Nephron progenitor cell (in vitro differentiated cells): ENCODE measurements at regions not wholly inside any gene's neighbourhood (a gene's known extent, or its start where the extent isn't known, plus 50 kb on each side); places are given as distances from the start of the nearest gene placed in this dataset.

ENCODE experiments used
- DNase-seq: peaks from one replicate; pipeline ENCODE4 v3.0.0; 2021
- H3K27ac Mint-ChIP-seq: 2 replicates; pipeline ENCODE4 v1.8.0; 2021; ENCODE audit warnings: mild to moderate bottlenecking, moderate library complexity, mixed read lengths
- H3K27me3 Mint-ChIP-seq: 2 replicates; pipeline ENCODE4 v1.8.0; 2021; ENCODE audit warnings: mild to moderate bottlenecking, low read depth, mixed read lengths; ENCODE audit not compliant: poor library complexity
- H3K36me3 Mint-ChIP-seq: 2 replicates; pipeline ENCODE4 v1.8.0; 2021; ENCODE audit warnings: low read depth, mixed read lengths
- H3K4me1 Mint-ChIP-seq: 2 replicates; pipeline ENCODE4 v1.8.0; 2021; ENCODE audit warnings: mixed read lengths
- H3K4me3 Mint-ChIP-seq: 2 replicates; pipeline ENCODE4 v1.8.0; 2021; ENCODE audit warnings: mild to moderate bottlenecking, moderate library complexity, mixed read lengths
- H3K9me3 Mint-ChIP-seq: 2 replicates; pipeline ENCODE4 v1.8.0; 2021; ENCODE audit warnings: mild to moderate bottlenecking, moderate library complexity, mixed read lengths
- CTCF ChIP-seq: fragments of 200-600 bp; sonication (generic); IDR thresholded peaks from 2 replicates; pipeline ENCODE4 v1.5.0; 2021; ENCODE audit warnings: antibody characterized with exemption

- H3K36me3 Mint-ChIP-seq = no peaks in the 10 kb centered on the region
- H3K4me3 Mint-ChIP-seq = no peak overlapping the region
- H3K27ac Mint-ChIP-seq = peak overlapping the region; percentile 46
Observed at GRCh38 chr3:191743283-191743682, 282.3 kb downstream of the PYDC2 start.

GRCh38 chr3:191750618-191751017, 289.7 kb downstream of the PYDC2 start:
- H3K9me3 Mint-ChIP-seq = no peaks in the 10 kb centered on the region
- no peaks in the 10 kb centered on the region for H3K36me3 Mint-ChIP-seq
- H3K4me3 Mint-ChIP-seq = no peak overlapping the region
- H3K27ac Mint-ChIP-seq = no peak overlapping the region
- H3K4me1 Mint-ChIP-seq = no peaks in the 10 kb centered on the region
- no peaks in the 10 kb centered on the region for H3K27me3 Mint-ChIP-seq
- no peak for DNase-seq
- no peak for TF ChIP-seq CTCF

More at GRCh38 chr3:191743283-191743682, 282.3 kb downstream of the PYDC2 start:
- no peak for TF ChIP-seq CTCF
- Mint-ChIP-seq H3K4me1 (no peaks in the 10 kb centered on the region), H3K9me3 (peaks cover 34% of the 10 kb centered on the region), H3K27me3 (no peaks in the 10 kb centered on the region)
- no peak for DNase-seq

DNA sequence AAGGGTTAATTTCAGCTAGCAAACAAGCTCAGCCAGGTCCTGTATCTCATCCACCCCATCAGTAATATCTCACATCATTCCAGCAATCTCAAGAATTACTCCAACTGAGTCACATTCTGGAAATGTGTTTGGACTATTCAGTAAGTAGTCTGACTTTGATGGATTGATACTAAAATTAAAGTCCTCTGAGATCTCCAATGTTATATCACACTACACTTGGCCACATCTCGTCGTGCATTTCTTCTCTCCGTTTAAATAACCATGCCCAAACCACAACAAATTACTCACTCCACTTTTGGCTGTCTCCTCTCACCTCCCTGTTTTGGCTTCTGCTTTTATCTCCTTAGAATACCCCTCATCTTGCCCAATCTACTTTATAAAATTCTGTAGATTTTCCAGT, 292.2 kb downstream of the PYDC2 start:
- no peak for TF ChIP-seq CTCF
- no peaks in the 10 kb centered on the region for H3K4me1 Mint-ChIP-seq
- no peaks in the 10 kb centered on the region for H3K36me3 Mint-ChIP-seq
- no peak for DNase-seq
- no peaks in the 10 kb centered on the region for H3K27me3 Mint-ChIP-seq
- H3K4me3 Mint-ChIP-seq = no peak overlapping the region
- no peaks in the 10 kb centered on the region for H3K9me3 Mint-ChIP-seq
- no peak overlapping the region for H3K27ac Mint-ChIP-seq

GRCh38 chr3:191761906-191762305, 300.9 kb downstream of the PYDC2 start:
- H3K27ac Mint-ChIP-seq = no peak overlapping the region

DNA sequence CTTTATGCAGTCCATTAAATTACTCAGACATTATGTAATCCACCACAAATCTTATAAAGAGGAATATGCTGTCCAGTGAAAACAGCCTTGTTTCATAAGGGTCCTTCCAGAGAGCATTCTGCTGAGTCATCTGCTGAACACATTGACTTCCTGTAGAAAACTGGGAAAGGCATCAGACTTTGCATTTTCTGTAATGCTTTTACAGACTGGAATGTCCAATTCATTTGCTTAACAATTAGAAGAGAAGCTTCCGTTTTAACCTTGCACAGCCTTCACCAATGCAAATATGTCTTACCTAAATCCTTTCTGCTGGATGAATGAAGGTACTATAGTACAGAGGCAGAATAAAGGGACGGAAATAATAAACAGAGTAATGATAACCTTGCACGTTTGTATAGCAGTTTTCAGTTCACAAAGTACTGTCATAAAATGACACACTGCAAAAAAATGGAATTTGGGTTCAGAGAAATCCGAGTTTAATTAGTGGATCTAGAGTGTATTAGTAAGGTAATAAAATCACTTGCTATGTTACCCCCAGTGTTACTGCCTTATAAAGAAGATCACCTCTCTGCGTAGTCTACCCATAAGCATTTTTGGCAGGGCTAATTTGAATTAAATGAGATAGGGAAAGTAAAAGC, 301.5 kb downstream of the PYDC2 start:
- no peak for DNase-seq
- no peak overlapping the region for H3K27ac Mint-ChIP-seq
- no peaks in the 10 kb centered on the region for H3K27me3 Mint-ChIP-seq
- no peaks in the 10 kb centered on the region for H3K36me3 Mint-ChIP-seq
- H3K9me3 Mint-ChIP-seq = peaks cover 3% of the 10 kb centered on the region
- no peaks in the 10 kb centered on the region for H3K4me1 Mint-ChIP-seq
- no peak overlapping the region for H3K4me3 Mint-ChIP-seq
- TF ChIP-seq CTCF = no peak

More at GRCh38 chr3:191761906-191762305, 300.9 kb downstream of the PYDC2 start:
- Mint-ChIP-seq H3K4me1 (no peaks in the 10 kb centered on the region), H3K36me3 (no peaks in the 10 kb centered on the region), H3K27me3 (no peaks in the 10 kb centered on the region), H3K4me3 (no peak overlapping the region), H3K9me3 (no peaks in the 10 kb centered on the region)
- TF ChIP-seq CTCF = no peak
- DNase-seq = no peak

DNA sequence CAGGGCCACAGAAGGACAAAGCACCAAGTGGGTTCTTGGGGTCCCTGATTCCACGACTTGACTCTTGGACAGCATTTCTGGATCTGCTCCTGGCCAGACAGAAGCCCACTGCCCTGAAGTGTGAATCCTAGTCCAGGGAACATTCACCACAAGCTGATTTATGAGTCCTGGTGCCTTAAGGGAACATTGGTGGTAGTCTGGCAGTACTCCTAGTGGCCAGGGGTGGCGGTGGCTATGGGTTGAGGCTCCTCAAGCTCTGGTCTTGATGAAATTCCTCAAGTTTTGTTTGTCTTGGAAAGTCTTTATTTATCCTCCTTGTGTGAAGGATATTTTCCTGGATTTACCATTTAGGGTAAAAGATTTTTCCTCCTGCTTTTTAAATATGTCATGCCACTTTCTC, 307.5 kb downstream of the PYDC2 start:
- Mint-ChIP-seq H3K27ac (no peak overlapping the region), H3K27me3 (no peaks in the 10 kb centered on the region), H3K4me3 (no peak overlapping the region), H3K4me1 (peaks cover 4% of the 10 kb centered on the region), H3K9me3 (peaks cover 14% of the 10 kb centered on the region), H3K36me3 (no peaks in the 10 kb centered on the region)
- no peak for DNase-seq
- no peak for TF ChIP-seq CTCF
